8988T (cell line): ENCODE measurements at regions not wholly inside any gene's neighbourhood (a gene's known extent, or its start where the extent isn't known, plus 50 kb on each side); places are given as distances from the start of the nearest gene placed in this dataset.
A peak's percentile ranks its signal among the peaks of the same experiment; 100 is the strongest.

Source experiments
- DNase-seq: peaks from one replicate; pipeline ENCODE4 v3.0.0; 2011

- DNase-seq, result no peak
These were observed 54.0 kb upstream of the PRPS1L1 start for GRCh38 chr7:18081617-18082016.

- DNase-seq, result no peak
These were observed 54.5 kb upstream of the PRPS1L1 start for GRCh38 chr7:18082169-18082568.

- DNase-seq, result peak; percentile 34
These were observed 58.7 kb upstream of the PRPS1L1 start for GRCh38 chr7:18086165-18087025.

GRCh38 chr7:18087026-18087686, 59.5 kb upstream of the PRPS1L1 start:
- DNase-seq, result peak; percentile 14

GRCh38 chr7:18087687-18088078, 60.0 kb upstream of the PRPS1L1 start:
- DNase-seq, result peak; percentile 14

- DNase-seq, result no peak
These were observed 68.4 kb upstream of the PRPS1L1 start for GRCh38 chr7:18096087-18096486.

GRCh38 chr7:18102576-18102975, 74.9 kb upstream of the PRPS1L1 start:
- no peak for DNase-seq

- no peak for DNase-seq
These were observed 76.0 kb upstream of the PRPS1L1 start for GRCh38 chr7:18103436-18104218.

- DNase-seq, result no peak
These were observed 82.1 kb upstream of the PRPS1L1 start for GRCh38 chr7:18109762-18110161.

GRCh38 chr7:18116661-18117060, 89.0 kb upstream of the PRPS1L1 start:
- no peak for DNase-seq

GRCh38 chr7:18117482-18117881, 89.8 kb upstream of the PRPS1L1 start:
- DNase-seq, result no peak

- DNase-seq, result no peak
These were observed 92.3 kb upstream of the PRPS1L1 start for GRCh38 chr7:18119985-18120384.

GRCh38 chr7:18123508-18124239, 96.0 kb upstream of the PRPS1L1 start:
- DNase-seq, result no peak

GRCh38 chr7:18125476-18125875, 97.8 kb upstream of the PRPS1L1 start:
- no peak for DNase-seq

GRCh38 chr7:18126281-18126680, 98.6 kb upstream of the PRPS1L1 start:
- no peak for DNase-seq

GRCh38 chr7:18128846-18129245, 101.2 kb upstream of the PRPS1L1 start:
- DNase-seq, result no peak

- no peak for DNase-seq
These were observed 105.2 kb upstream of the PRPS1L1 start for GRCh38 chr7:18132811-18133210.

GRCh38 chr7:18133921-18134320, 106.3 kb upstream of the PRPS1L1 start:
- no peak for DNase-seq

- no peak for DNase-seq
These were observed 113.3 kb upstream of the PRPS1L1 start for GRCh38 chr7:18140943-18141342.

GRCh38 chr7:18144166-18144565, 116.5 kb upstream of the PRPS1L1 start:
- no peak for DNase-seq

- DNase-seq, result no peak
These were observed 117.5 kb upstream of the PRPS1L1 start for GRCh38 chr7:18145160-18145559.

- no peak for DNase-seq
These were observed 123.8 kb upstream of the PRPS1L1 start for GRCh38 chr7:18151422-18151821.

GRCh38 chr7:18153183-18153748, 125.6 kb upstream of the PRPS1L1 start:
- no peak for DNase-seq
